Motor neuron (in vitro differentiated cells): ENCODE measurements at regions not wholly inside any gene's neighbourhood (a gene's known extent, or its start where the extent isn't known, plus 50 kb on each side); places are given as distances from the start of the nearest gene placed in this dataset.

ENCODE experiments used
- ATAC-seq, 8 experiments: fragments of 200-7000 bp; cut with Tn5 transposase; replicated peaks in 6 of 8; 2 replicates each; pipeline ENCODE4 v1.8.0; 2021; ENCODE audit warnings: mild to moderate bottlenecking in 8 of 8, moderate library complexity in 8 of 8
- H3K27ac ChIP-seq, 2 donors: fragments of 250-450 bp; sonication (Bioruptor Pico); 2 replicates each; pipeline ENCODE4 v1.9.0; 2021; ENCODE audit warnings: antibody characterized with exemption in 2 of 2, mild to moderate bottlenecking in 2 of 2, moderate library complexity in 1 of 2
- H3K4me1 ChIP-seq, 2 donors: fragments of 250-450 bp; sonication (Bioruptor Pico); replicated peaks in 1 of 2; 2 replicates each; pipeline ENCODE4 v1.6.1; 2021; ENCODE audit warnings: antibody characterized with exemption in 2 of 2, mild to moderate bottlenecking in 2 of 2, moderate library complexity in 1 of 2
- H3K4me3 ChIP-seq, 5 donors: fragments of 250-450 bp; sonication (Bioruptor Pico); 2 replicates each; pipeline ENCODE4 v1.9.0; 2021; ENCODE audit warnings: antibody characterized with exemption in 5 of 5, mild to moderate bottlenecking in 5 of 5, moderate library complexity in 4 of 5
- WGBS, 10 experiments: fragments of 450-650 bp; shearing (Covaris generic); methylation state at CpG; one replicate each; pipeline ENCODE4 v1.0.0; 2022; 5-methylcytosine and 5-hydroxymethylcytosine counted together
- in situ Hi-C, 9 experiments: fragments of 400-800 bp; cut with MboI; loops; one replicate each; pipeline ENCODE4 v1.15.0; 2021; ENCODE audit warnings: low sequenced_read_pairs in 9 of 9, low pct_unique_long_range_greater_than_20kb in 2 of 9; ENCODE audit not compliant: unreplicated experiment in 9 of 9

- in situ Hi-C loops: no loop called here
- Histone ChIP-seq H3K4me1 (peaks cover 10 to 29% of the 10 kb centered on the region in 2 donors), H3K4me3 (no peak overlapping the region), H3K27ac (no peak overlapping the region)
- 33 to 83% (median 83%) methylated on average over 2 to 4 of the region's 8 CpGs; no CpG with 5 or more reads in 7 of the 10 experiments for WGBS, 10 experiments
- ATAC-seq: no peak
Measured at GRCh38 chr18:62629031-62629430, 86.3 kb upstream of the PHLPP1 start.

DNA sequence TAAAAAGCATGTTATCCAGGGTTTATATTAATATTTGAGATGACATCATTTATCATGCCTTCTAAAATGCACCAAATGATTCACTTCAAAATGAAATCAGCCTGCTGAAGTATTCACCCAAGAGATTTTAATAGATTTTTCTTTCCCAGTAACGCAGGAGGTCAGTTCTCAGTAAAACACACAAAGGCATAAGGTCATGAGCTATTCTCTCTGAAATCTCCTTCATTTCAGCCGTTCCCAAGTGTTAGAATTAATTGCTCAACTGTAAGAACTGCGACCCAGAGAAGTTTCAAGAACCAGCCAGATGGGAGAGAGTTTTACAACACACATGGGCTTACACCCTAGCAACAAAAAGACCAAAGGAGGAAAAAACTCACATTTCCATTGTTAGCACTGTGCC is 84.2 kb upstream of the PHLPP1 start:
- in situ Hi-C loops: no loop called here
- ATAC-seq: peak in 5 of 8 experiments; percentile 12 to 57 (median 37)
- Histone ChIP-seq H3K27ac (no peak overlapping the region), H3K4me1 (peaks cover 10 to 29% of the 10 kb centered on the region in 2 donors), H3K4me3 (no peak overlapping the region)
- WGBS, 10 experiments: 7 to 100% (median 22%) methylated on average over 1 to 3 of the region's 3 CpGs; no CpG with 5 or more reads in 1 of the 10 experiments

DNA sequence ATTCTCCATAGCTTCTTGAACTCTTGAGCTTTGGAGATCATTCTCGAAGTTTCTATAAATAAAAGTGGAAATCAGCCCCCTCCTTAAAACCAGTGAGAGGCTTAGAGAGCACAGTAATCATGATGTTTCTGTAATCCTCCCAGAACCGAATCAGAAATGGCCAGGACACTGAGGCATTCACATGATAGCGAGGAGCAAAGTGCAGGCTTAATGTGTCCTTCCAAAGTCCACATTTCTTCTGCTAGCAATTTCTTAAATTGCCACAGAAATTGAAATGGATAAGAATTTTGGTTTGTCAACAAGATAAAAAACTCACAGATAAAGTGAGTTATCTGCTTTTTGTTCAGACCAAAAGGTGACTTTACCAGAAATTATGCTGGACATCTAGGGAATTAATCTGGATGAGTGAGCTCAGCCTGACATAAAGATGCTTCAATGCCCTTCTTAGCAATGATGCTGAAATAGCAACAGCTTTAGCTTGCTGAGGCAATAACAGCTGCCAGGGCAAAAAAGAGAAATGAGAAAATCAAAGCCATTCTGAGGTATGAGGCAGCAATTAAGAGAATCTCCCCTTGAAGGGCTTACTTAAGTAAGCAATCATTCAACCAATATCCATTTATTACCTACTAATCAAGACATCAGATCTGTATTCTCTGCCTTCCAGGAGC is 82.4 kb upstream of the PHLPP1 start:
- WGBS, 10 experiments: 63 to 100% (median 85%) methylated on average over 1 to 3 of the region's 3 CpGs; no CpG with 5 or more reads in 1 of the 10 experiments
- no peak overlapping the region for H3K4me3 ChIP-seq
- H3K27ac ChIP-seq: peak overlapping the region in 1 of 2 donors; percentile 0
- ATAC-seq: peak in 5 of 8 experiments; percentile 84 to 91 (median 90)
- in situ Hi-C loops: no loop called here
- H3K4me1 ChIP-seq: peaks cover 10 to 29% of the 10 kb centered on the region in 2 donors

DNA sequence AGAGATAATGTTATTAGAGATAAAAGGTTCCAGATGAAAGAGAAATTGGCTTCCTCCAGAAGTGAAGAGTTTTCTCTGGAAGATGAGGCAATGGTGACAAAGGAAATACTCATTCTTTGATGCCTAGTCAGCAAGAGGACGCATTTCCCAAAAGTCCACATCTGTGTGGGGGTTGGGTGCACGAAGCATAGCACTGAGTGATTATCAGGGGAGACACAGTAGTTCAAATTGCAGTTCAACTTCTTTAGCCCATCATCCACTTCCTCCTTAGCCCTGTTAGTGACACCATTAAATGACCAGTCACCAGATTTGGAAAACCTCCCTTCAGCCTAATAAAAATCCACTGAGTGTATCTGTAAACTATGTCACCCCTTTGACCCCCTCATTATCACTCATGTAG is 80.9 kb upstream of the PHLPP1 start:
- peaks cover 10 to 29% of the 10 kb centered on the region in 2 donors for H3K4me1 ChIP-seq
- WGBS, 10 experiments: 0 to 100% (median 60%) methylated on average over 1 to 2 of the region's 2 CpGs; no CpG with 5 or more reads in 1 of the 10 experiments
- in situ Hi-C loops: no loop called here
- no peak overlapping the region for H3K4me3 ChIP-seq
- no peak overlapping the region for H3K27ac ChIP-seq
- peak in 1 of 8 experiments; percentile 21 for ATAC-seq

DNA sequence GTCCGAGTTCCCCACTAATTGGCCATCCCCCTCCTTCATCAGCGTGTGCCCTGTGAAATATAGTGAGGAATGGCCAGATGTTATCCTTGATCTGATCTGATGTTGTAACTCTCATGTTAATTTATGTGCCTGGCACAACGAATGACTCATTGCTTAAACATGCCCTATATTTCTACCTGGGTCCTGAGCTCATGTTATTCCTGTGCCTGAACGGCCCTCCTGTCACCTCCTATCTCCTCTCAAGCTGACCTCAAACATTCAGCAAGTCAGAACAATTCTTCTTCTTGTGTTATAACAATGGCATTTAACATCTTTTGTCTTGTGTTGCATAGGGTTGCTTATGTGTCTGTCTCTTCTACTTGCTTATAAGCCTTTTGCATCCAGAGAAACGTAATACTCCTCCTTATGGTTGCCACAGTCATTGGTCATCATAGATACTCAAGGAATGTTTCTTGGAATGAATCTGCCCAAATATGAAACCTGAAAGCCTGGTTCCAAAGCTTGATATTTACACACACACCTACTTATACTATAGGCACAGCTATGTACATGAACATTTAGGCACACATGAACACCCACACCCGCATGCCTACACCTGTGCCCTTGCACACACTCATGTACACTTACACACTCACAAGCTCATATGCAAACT is 80.2 kb upstream of the PHLPP1 start:
- in situ Hi-C loops: no loop called here
- peak in 3 of 8 experiments; percentile 52 to 76 (median 65) for ATAC-seq
- peaks cover 10 to 29% of the 10 kb centered on the region in 2 donors for H3K4me1 ChIP-seq
- H3K27ac ChIP-seq: no peak overlapping the region
- no peak overlapping the region for H3K4me3 ChIP-seq
- WGBS, 10 experiments: 25 to 100% (median 69%) methylated on average over 1 to 4 of the region's 6 CpGs

- no peak overlapping the region for H3K4me3 ChIP-seq
- in situ Hi-C loops: no loop called here
- no peak overlapping the region for H3K27ac ChIP-seq
- no peak for ATAC-seq
- H3K4me1 ChIP-seq: peaks cover 5 to 10% of the 10 kb centered on the region in 2 donors
- WGBS, 10 experiments: 38 to 100% (median 86%) methylated on average over 1 to 2 of the region's 3 CpGs; no CpG with 5 or more reads in 3 of the 10 experiments
Measured at GRCh38 chr18:62637403-62637802, 77.9 kb upstream of the PHLPP1 start.

DNA sequence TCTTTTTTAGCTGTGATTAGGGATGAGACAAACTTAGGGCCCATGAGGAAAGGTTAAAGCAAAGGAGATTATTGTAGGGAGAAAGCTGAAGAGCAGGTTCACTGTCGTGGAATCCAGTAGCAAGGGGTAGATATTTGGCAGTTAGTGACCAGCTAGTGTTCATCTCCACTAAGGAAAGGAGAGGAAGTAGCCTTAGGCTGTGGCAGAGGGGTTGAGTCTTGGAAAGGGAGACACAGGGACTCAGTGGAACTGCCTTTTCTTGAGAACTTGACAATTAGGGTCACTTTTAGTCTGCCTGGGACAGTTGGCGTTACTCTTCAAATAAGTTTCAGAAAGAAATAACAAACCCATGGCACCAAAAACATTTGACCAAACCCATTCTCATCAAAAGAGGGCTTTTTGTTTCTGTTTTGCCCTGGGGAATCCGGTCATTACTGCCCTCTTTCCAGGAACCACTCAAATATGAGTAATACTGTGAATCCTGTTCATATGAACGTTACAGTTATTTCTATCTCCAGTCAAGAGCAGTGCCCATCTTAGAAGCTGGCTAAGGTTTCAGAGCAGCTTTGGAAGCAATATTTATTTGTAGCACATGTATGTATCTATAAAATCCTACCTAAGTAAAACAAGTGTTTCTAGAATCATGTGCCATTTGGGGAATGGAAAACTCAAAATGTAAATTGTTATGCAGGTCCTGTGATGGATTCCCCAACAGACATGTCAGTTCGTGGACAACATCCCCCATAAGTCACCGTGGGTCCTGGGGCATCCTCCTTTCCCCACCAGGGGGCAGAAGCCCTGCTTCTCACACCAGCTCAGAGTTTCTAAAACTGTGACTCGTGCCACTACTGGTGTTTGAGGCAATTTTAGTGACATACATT is 77.3 kb upstream of the PHLPP1 start:
- Histone ChIP-seq H3K27ac (no peak overlapping the region), H3K4me3 (no peak overlapping the region), H3K4me1 (peaks cover 0 to 4% of the 10 kb centered on the region in 2 donors)
- peak in 2 of 8 experiments; percentile 32 to 40 for ATAC-seq
- WGBS, 10 experiments: 47 to 100% (median 78%) methylated on average over 1 to 7 of the region's 7 CpGs
- in situ Hi-C loops: no loop called here

DNA sequence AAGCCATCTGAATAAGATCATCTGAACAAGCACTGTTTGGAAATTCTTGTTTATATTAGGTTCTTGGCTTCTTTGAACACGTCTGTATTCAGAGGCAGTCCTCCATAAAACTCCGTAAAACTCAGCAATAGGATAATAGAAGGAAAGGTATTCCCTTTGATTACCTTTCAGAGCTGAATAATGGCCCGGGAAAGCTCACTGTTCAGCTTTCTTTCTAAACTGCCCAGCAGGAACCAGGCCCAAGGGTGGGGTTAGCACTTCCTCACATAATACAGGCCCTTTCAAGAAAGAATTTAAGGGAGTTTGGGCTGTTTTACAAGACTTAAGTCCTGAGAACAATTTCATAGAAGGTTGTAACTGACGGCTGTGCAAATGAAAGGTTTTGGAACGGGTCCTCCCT is 72.2 kb upstream of the PHLPP1 start:
- H3K27ac ChIP-seq: no peak overlapping the region
- 0 to 80% (median 54%) methylated on average over 1 to 4 of the region's 5 CpGs; no CpG with 5 or more reads in 2 of the 10 experiments for whole genome bisulfite sequencing, 10 experiments
- in situ Hi-C loops: no loop called here

DNA sequence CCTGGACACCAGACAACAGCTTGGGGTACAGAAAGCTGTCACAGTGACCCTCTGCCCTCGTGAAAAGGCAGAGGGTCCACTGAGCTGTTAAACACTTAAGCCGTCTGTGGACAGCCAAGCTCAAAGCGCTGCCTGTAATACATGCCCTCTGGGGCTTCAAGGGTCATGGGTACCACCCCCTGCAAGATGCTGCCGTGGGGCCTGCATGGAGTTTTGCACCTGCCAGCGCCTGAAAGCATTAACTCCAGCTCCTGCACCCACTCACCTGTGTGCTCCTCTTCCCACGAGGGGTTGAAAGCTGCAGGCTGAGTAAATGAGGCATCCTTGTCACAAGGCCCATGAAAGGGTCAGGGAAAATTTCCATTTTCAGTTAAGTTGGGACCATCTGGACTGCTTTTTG is 70.6 kb upstream of the PHLPP1 start:
- H3K27ac ChIP-seq: no peak overlapping the region
- WGBS, 10 experiments: 45 to 100% (median 84%) methylated on average over 1 to 6 of the region's 6 CpGs; no CpG with 5 or more reads in 4 of the 10 experiments
- in situ Hi-C loops: no loop called here
- no peaks in the 10 kb centered on the region for H3K4me1 ChIP-seq
- no peak overlapping the region for H3K4me3 ChIP-seq
- no peak for ATAC-seq

More for the DNA sequence above, 72.2 kb upstream of the PHLPP1 start:
- no peak for ATAC-seq
- H3K4me3 ChIP-seq: no peak overlapping the region
- no peaks in the 10 kb centered on the region for H3K4me1 ChIP-seq

GRCh38 chr18:62647179-62647578 is 68.2 kb upstream of the PHLPP1 start:
- in situ Hi-C loops: no loop called here
- no peak for ATAC-seq
- Histone ChIP-seq H3K27ac (no peak overlapping the region), H3K4me1 (peaks cover 0 to 11% of the 10 kb centered on the region in 2 donors), H3K4me3 (no peak overlapping the region)
- WGBS, 10 experiments: 54 to 88% (median 82%) methylated on average over 2 of the region's 2 CpGs; no CpG with 5 or more reads in 1 of the 10 experiments

DNA sequence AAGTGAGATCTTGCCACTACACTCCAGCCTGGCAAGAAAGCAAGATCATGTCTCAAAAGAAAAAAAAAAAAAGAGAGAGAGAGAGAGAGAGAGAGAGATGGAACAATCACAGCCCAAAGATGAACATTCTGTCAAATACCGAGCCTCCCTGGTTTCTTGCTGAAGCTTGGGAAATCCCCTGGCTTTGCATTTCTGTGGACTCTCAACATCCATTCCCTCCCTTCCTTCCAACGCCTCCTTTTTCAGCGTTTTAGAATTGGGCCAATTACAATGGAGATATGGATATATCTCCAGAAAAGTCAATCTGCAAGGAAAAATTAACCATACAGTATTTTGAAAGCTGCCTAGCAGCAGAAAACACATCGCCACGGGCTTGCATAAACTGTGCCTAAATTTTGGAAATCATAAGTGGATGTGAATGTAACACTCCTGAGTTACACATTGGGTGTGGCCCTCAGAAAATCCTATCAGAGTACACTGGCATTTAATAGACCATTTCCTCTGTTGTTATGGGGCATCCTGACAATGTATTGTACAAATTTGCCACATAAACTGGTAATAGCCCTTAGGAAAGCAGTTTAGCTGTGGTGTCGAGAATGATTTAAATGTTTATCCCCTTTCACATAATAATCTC is 67.2 kb upstream of the PHLPP1 start:
- WGBS, 10 experiments: 4 to 88% (median 52%) methylated on average over 1 to 5 of the region's 6 CpGs; no CpG with 5 or more reads in 2 of the 10 experiments
- ATAC-seq: peak in 3 of 8 experiments; percentile 93 to 96 (median 96)
- in situ Hi-C loops: no loop called here
- Histone ChIP-seq H3K27ac (no peak overlapping the region), H3K4me3 (no peak overlapping the region), H3K4me1 (peaks cover 0 to 11% of the 10 kb centered on the region in 2 donors)

DNA sequence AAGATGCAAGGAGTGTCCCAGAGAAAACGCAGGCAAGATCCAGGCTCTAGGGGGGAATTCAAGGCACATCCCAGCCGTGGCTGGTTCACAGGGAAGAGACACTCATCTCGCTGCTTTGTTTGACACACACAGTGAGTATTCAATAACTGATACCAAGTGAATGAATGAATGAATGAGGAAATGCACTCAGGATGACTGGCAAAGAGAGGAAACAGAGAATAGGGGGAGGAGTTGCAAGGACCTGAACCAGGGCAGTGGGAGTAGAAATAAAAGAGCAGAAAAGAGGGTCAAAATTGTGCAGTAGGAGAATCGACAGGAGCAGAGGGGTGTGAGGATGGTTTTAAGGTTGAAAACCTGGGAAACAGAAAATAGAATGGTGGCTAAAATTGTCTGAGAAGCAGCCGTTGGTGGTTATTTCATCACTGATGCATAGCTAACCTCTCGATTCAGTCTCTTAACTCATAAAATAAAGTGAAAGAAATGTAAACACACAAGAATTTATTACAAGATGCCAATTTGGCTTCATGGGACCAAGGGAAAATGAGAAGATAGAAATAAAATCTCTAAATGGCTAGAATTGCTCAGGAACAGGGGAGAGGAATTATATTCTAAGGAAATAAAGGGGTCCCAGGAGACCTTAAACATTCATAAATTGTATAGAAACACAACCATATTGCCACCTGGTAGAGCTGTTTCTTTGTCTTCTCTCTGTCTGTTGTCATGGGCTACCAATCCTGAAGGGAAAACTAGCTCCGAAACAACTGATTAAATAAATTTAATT is 63.9 kb upstream of the PHLPP1 start:
- H3K4me3 ChIP-seq: no peak overlapping the region
- peak overlapping the region in 1 of 2 donors; percentile 40 for H3K27ac ChIP-seq

More for the DNA sequence above, 63.9 kb upstream of the PHLPP1 start:
- H3K4me1 ChIP-seq: peaks cover 0 to 11% of the 10 kb centered on the region in 2 donors
- peak in 3 of 8 experiments; percentile 13 to 41 (median 36) for ATAC-seq
- 40 to 79% (median 70%) methylated on average over 2 to 7 of the region's 7 CpGs for WGBS, 10 experiments
- in situ Hi-C loops: no loop called here
